NCI-H510A treated with DMSO at 0.1 percent for 48 hours (cell line): ENCODE measurements at regions not wholly inside any gene's neighbourhood (a gene's known extent, or its start where the extent isn't known, plus 50 kb on each side); places are given as distances from the start of the nearest gene placed in this dataset.

ENCODE experiments used
- DNase-seq: peaks from one replicate; lab custom pipeline; 2025; lab: John Stamatoyannopoulos, UW

DNA sequence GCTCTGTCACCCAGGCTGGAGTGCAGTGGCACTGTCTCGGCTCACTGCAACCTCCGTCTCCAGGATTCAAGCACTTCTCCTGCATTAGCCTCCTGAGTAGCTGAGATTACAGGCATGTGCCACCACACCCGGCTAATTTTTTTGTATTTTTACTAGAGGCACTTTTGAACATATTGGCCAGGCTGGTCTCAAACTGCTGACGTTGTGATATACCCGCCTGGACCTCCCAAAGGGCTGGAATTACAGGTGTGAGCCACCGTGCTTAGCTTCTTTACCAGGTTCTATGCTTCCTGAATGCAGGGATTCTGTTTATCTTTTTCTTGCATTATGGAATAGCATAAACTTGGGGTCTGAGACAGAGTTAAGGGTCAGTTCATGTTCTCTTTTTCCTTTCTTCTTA, 317.9 kb upstream of the RBFOX1 start:
- no peak for DNase-seq

GRCh38 chr16:7013990-7014389, 318.7 kb upstream of the RBFOX1 start:
- DNase-seq = no peak

DNA sequence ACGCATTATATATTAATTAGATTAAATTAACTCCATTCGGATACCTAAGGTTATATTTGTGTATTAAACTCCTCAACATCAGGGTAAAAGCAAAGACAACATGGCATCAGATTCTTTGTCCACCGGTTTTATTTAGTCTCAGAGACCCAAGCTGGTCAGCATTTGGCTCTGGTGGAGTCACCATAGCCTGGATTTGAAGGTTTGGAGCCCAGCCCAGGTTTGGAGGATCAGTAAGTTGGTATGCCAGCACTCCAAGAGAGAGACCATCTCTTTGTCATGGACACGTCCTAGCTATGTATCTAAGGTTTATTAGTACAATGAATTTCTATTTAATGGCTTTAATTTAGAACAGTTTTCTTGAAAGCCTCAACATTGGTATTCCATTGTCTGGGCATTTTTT, 328.4 kb upstream of the RBFOX1 start:
- DNase-seq = no peak

DNA sequence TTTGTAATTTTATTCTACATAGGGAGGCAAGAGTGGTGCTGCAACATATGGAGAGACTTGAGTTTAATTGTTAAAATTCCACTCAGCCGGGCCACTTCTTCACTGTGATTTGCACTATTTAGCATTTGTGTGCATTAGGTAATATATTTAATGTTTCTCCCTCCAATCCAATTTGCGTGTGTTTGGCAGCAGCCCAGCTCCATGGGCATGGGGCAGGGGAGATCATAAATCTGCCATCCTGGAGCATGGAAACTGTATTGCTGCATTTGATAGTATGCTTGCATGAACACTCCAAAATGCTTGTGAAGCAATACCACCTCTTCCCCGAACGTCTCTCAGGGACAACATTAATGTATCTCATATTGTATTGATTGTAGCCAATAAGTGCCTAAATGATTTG, 339.1 kb upstream of the RBFOX1 start:
- DNase-seq = no peak

GRCh38 chr16:6988846-6989245, 343.8 kb upstream of the RBFOX1 start:
- DNase-seq = no peak

- no peak for DNase-seq
Measured at GRCh38 chr16:6977916-6978315, 354.7 kb upstream of the RBFOX1 start.

DNA sequence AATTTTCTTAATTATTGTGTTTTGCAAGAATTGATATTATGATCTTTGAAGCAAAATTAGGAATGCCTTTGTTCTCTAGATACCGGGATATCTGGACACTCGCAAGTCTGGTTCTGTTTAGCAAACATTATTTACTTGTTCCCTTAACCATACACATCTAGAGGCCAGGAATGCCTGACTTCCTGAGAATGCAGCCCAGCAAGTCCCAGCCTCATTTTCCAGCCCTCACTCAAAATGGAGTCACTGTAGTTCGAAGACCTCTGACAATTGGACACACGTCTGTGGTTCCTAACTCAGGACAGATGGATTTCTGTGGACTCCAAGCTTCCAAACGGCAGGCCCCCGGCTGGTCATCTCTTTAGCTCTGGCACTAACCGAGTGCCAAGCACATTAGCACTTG, 355.4 kb upstream of the RBFOX1 start:
- DNase-seq = no peak

DNA sequence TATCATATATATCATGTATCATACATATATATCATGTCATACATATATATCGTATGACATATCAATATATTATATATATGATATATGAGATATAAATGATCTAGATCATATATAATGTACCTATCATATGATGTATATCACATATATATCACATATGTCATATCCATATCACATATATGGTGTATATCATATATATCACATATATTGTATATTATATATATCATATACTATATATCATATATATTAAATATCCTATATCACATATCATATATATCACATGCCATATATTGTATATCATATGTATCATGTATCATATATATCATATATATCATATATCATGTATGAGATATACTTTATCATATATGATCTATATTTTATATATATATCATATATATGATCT, 355.9 kb upstream of the RBFOX1 start:
- no peak for DNase-seq

- no peak for DNase-seq
Measured at GRCh38 chr16:6970171-6970857, 362.3 kb upstream of the RBFOX1 start.

GRCh38 chr16:6969594-6969993, 363.1 kb upstream of the RBFOX1 start:
- DNase-seq = no peak

DNA sequence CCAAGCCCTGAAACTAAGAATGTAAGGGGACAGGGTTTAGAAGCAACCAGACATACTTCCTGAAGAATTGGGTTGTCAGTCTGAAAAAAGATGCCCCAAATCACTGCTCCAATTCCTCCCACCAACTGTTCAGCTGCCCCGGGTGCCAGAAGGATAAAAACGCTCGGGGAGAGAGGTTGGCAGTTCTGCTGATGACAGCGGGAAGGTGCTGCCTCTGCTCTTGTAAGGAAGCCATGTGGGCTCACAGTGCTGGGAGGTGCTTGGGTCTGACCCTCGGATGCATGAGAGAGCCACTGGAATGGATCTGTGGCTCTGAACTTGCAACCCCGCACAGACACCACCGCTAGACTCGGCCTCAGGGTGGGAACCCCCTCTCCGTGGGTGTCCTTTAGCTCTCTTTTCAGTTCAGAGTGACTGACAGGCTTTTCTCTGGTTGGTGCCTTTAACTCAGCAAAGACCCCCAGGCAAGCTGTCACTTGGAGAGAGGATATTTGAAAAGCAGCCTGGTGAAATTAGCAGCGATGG, 364.8 kb upstream of the RBFOX1 start:
- no peak for DNase-seq

- DNase-seq = no peak
Measured at GRCh38 chr16:6966925-6967324, 365.7 kb upstream of the RBFOX1 start.

DNA sequence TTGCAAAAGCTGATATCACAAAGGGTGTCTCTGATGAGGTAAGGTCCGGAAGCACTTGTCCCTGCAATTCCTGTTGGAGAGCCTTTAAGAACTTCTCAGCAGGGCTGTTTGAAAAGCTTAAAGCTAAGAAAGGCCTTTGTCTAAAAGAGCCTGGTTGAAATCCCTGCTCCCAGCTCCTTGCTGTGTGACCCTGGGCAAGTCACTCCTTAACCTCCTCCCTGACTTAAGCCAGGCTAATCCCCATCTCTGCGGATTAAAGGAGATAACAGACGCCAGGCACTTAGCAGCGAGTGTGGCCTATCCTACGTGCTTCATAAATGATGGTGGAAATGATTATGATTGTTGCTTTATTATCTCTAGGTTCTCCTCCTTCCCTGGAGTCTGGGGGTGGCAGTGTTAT, 368.0 kb upstream of the RBFOX1 start:
- DNase-seq = no peak

GRCh38 chr16:6961704-6962103, 370.9 kb upstream of the RBFOX1 start:
- no peak for DNase-seq

GRCh38 chr16:6958184-6958583, 374.5 kb upstream of the RBFOX1 start:
- DNase-seq = no peak

GRCh38 chr16:6957681-6958080, 375.0 kb upstream of the RBFOX1 start:
- no peak for DNase-seq

DNA sequence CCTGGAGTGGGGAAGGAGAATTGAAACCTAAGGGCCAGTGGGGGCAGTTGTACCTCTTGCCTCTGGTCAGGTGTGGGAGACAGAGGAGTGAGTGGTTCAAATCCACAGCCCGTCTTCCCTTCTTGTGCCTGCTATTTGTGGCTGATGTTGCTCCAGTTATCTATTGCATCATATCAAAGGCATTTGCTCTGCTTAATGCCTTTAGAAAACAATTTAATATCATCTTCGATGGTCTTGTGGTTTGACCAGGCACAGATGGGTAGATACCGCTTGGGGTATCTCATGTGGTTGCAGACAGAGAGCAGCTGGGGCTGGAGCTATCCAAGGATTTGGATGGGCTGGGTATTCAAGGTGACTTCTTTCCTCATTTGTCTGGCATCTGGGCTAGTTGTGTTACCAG, 376.1 kb upstream of the RBFOX1 start:
- DNase-seq = no peak

- no peak for DNase-seq
Measured at GRCh38 chr16:6955303-6955702, 377.3 kb upstream of the RBFOX1 start.

GRCh38 chr16:6949240-6949639, 383.4 kb upstream of the RBFOX1 start:
- DNase-seq = no peak

GRCh38 chr16:6947291-6947690, 385.4 kb upstream of the RBFOX1 start:
- no peak for DNase-seq

DNA sequence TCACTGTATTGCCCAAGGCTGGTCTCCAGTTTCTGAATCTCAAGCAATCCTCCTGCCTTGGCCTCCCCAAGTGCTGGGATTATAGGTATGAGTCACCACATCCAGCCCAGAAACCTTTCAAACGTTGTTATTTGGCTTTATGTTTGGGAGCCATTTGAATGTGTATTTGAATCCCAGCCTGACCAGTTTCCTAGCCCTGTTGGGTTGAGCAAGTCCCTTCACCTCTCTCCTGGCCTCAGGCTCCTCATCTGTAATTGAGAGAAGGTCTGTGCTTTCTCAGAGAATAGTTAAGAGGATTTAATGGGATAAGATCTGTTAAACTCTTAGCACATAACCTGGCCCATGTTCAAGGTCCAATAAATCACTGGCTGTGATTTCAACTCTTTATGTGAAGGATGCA, 385.8 kb upstream of the RBFOX1 start:
- DNase-seq = no peak

GRCh38 chr16:6946106-6946505, 386.5 kb upstream of the RBFOX1 start:
- DNase-seq = no peak

- DNase-seq = no peak
Measured at GRCh38 chr16:6940968-6941367, 391.7 kb upstream of the RBFOX1 start.

DNA sequence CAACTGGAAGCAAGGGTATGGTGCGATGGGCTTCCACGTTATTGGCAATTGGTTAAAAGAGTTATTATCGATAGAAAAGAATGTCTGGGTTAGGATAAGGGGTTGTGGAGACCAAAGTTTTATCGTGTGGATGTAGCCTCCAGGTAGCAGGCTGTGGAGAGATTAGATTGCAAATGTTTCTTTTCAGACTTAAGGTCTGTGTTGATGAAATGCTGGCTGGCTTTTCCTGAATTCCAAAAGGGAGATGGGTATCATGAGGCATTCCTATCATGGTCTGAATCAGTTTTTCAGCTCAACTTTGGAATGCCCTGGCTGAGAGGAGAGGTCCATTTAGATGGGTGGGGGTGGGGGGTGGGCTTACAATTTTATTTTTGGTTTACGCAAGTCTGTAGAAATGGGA, 395.0 kb upstream of the RBFOX1 start:
- no peak for DNase-seq
